Ammon's horn (tissue), 1 donor: ENCODE measurements at regions not wholly inside any gene's neighbourhood (a gene's known extent, or its start where the extent isn't known, plus 50 kb on each side); places are given as distances from the start of the nearest gene placed in this dataset.
"Not testable (repeated sequence)": the region's sequence is repeated elsewhere in the genome, so short reads cannot be mapped to it uniquely, and the experiment has no call there.

Experiments used
- DNase-seq: peaks from one replicate; pipeline ENCODE4 v3.0.0-alpha.2; 2016; ENCODE audit warnings: low spot score

GRCh38 chr2:147420517-147420916 is 424.3 kb upstream of the ACVR2A start:
- DNase-seq = no peak

- DNase-seq = no peak
Observed at GRCh38 chr2:147416099-147416498, 428.7 kb upstream of the ACVR2A start.

GRCh38 chr2:147414656-147415055 is 430.2 kb upstream of the ACVR2A start:
- not testable (repeated sequence) for DNase-seq

- no peak for DNase-seq
Observed at GRCh38 chr2:147408357-147408756, 436.5 kb upstream of the ACVR2A start.

- DNase-seq = no peak
Observed at GRCh38 chr2:147405651-147406050, 439.2 kb upstream of the ACVR2A start.

- no peak for DNase-seq
Observed at GRCh38 chr2:147398996-147399395, 445.8 kb upstream of the ACVR2A start.

GRCh38 chr2:147398301-147398700 is 446.5 kb upstream of the ACVR2A start:
- DNase-seq = no peak

GRCh38 chr2:147396890-147397289 is 447.9 kb upstream of the ACVR2A start:
- no peak for DNase-seq

GRCh38 chr2:147394179-147394790 is 450.5 kb upstream of the ACVR2A start:
- DNase-seq = no peak

GRCh38 chr2:147392180-147392579 is 452.6 kb upstream of the ACVR2A start:
- DNase-seq = no peak

- DNase-seq = no peak
Observed at GRCh38 chr2:147390475-147390874, 454.4 kb upstream of the ACVR2A start.

GRCh38 chr2:147389218-147389617 is 455.6 kb upstream of the ACVR2A start:
- no peak for DNase-seq

GRCh38 chr2:147388217-147388616 is 456.6 kb upstream of the ACVR2A start:
- no peak for DNase-seq

GRCh38 chr2:147386284-147386683 is 458.5 kb upstream of the ACVR2A start:
- no peak for DNase-seq

GRCh38 chr2:147385600-147385999 is 459.2 kb upstream of the ACVR2A start:
- no peak for DNase-seq

- no peak for DNase-seq
Observed at GRCh38 chr2:147384659-147385058, 460.2 kb upstream of the ACVR2A start.

GRCh38 chr2:147382322-147382948 is 462.4 kb upstream of the ACVR2A start:
- DNase-seq = no peak

GRCh38 chr2:147378403-147378802 is 466.4 kb upstream of the ACVR2A start:
- DNase-seq = no peak

GRCh38 chr2:147375073-147375472 is 469.8 kb upstream of the ACVR2A start:
- no peak for DNase-seq

- no peak for DNase-seq
Observed at GRCh38 chr2:147374423-147374811, 470.4 kb upstream of the ACVR2A start.

- no peak for DNase-seq
Observed at GRCh38 chr2:147373800-147374422, 470.9 kb upstream of the ACVR2A start.

GRCh38 chr2:147368306-147368705 is 476.5 kb upstream of the ACVR2A start:
- DNase-seq = no peak

- no peak for DNase-seq
Observed at GRCh38 chr2:147366279-147366678, 478.6 kb upstream of the ACVR2A start.

GRCh38 chr2:147365622-147366021 is 479.2 kb upstream of the ACVR2A start:
- peak; percentile 44 for DNase-seq
